Adrenal gland (tissue), 5 donors: ENCODE measurements at regions not wholly inside any gene's neighbourhood (a gene's known extent, or its start where the extent isn't known, plus 50 kb on each side); places are given as distances from the start of the nearest gene placed in this dataset.

Source experiments
- CTCF ChIP-seq, 6 experiments: fragments of 450-650 bp in 4 of 6; fragments of 200-600 bp in 2 of 6; sonication (generic) in 1 of 6; IDR thresholded peaks; 1 replicate in 5 of 6; 2 replicates in 1 of 6; pipeline versions ENCODE4 v1.5.1 to v1.8.0; 2016 to 2021; ENCODE audit warnings: antibody characterized with exemption in 6 of 6, mild to moderate bottlenecking in 2 of 6, moderate library complexity in 1 of 6
- POLR2A ChIP-seq, 2 donors: fragments of 450-650 bp; IDR thresholded peaks; one replicate each; pipeline ENCODE4 v1.6.1; 2017; ENCODE audit warnings: antibody characterized with exemption in 2 of 2, mild to moderate bottlenecking in 2 of 2, moderate library complexity in 1 of 2
- donor health status: DM: no; HTN: no; CAD: no.

DNA sequence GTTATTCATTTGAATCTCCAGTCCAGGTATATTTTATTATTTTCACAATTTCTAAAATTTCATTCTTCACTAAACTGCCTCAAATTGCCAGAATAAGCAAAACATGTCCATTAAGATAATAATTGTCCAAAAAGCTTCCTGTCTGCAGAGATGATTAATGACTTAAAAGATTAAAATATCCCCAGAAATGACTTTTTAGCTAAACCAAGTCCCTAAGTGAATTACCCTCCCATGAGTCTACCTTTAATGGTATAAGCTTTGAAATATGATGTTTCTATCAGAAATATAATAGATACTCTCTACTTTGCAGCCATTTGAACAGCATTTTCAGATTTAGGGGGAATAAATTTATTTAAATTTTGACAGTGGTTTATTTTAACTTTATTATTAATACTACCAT is 289.2 kb upstream of the EMCN start:
- TF ChIP-seq POLR2A (IDR thresholded peaks at IDR 0.05), result no peak
- TF ChIP-seq CTCF (IDR thresholded peaks at IDR 0.05), result no peak
